GM23338 (cell line): ENCODE measurements at regions not wholly inside any gene's neighbourhood (a gene's known extent, or its start where the extent isn't known, plus 50 kb on each side); places are given as distances from the start of the nearest gene placed in this dataset.

Experiments used
- ATAC-seq: fragments of 200-7000 bp; cut with Tn5 transposase; 3 replicates; pipeline ENCODE4 v1.9.1; 2020
- DNase-seq: peaks from one replicate; pipeline ENCODE4 v3.0.0-alpha.2; 2015; ENCODE audit warnings: low spot score
- H2AFZ ChIP-seq: fragments of 200-600 bp; sonication (generic); 2 replicates; pipeline ENCODE4 v1.8.0; 2016; ENCODE audit warnings: antibody characterized with exemption, mild to moderate bottlenecking, moderate library complexity
- H3F3A ChIP-seq: fragments of 200-600 bp; sonication (generic); replicated peaks from 2 replicates; pipeline ENCODE4 v1.8.0; 2017; ENCODE audit warnings: antibody characterized with exemption, mixed run types, low read depth
- H3K27ac ChIP-seq: fragments of 200-600 bp; sonication (generic); 2 replicates; pipeline ENCODE4 v1.6.1; 2016; ENCODE audit warnings: low read depth
- H3K27me3 ChIP-seq: fragments of 200-600 bp; sonication (generic); 2 replicates; pipeline ENCODE4 v1.8.0; 2016; ENCODE audit warnings: mild to moderate bottlenecking, mixed run types, moderate library complexity; ENCODE audit not compliant: insufficient read depth
- H3K36me3 ChIP-seq: fragments of 200-600 bp; sonication (generic); 2 replicates; pipeline ENCODE4 v1.8.0; 2016; ENCODE audit warnings: mild to moderate bottlenecking; ENCODE audit not compliant: insufficient read depth
- H3K4me1 ChIP-seq: fragments of 200-600 bp; sonication (generic); 2 replicates; pipeline ENCODE4 v1.8.0; 2016; ENCODE audit warnings: mild to moderate bottlenecking, moderate library complexity; ENCODE audit not compliant: insufficient read depth
- H3K4me2 ChIP-seq: fragments of 200-600 bp; sonication (generic); 2 replicates; pipeline ENCODE4 v1.7.1; 2017; ENCODE audit warnings: mixed run types
- H3K4me3 ChIP-seq: fragments of 200-600 bp; sonication (generic); 2 replicates; pipeline ENCODE4 v1.6.1; 2016; ENCODE audit warnings: mixed run types
- H3K79me2 ChIP-seq: fragments of 200-600 bp; sonication (generic); replicated peaks from 2 replicates; pipeline ENCODE4 v1.8.0; 2017; ENCODE audit warnings: mild to moderate bottlenecking; ENCODE audit not compliant: insufficient read depth
- H3K9me2 ChIP-seq: fragments of 200-600 bp; sonication (generic); 2 replicates; pipeline ENCODE4 v1.8.0; 2017; ENCODE audit not compliant: insufficient read depth
- H4K20me1 ChIP-seq: fragments of 200-600 bp; sonication (generic); replicated peaks from 2 replicates; pipeline ENCODE4 v1.8.0; 2017; ENCODE audit warnings: mild to moderate bottlenecking; ENCODE audit not compliant: insufficient read depth
- H3K27ac Mint-ChIP-seq: 2 replicates; pipeline ENCODE4 v1.8.0; 2020; ENCODE audit warnings: inconsistent platforms, mild to moderate bottlenecking, moderate library complexity, mixed read lengths
- H3K27me3 Mint-ChIP-seq: 3 replicates; pipeline ENCODE4 v1.8.0; 2022; ENCODE audit warnings: low read depth, mild to moderate bottlenecking, moderate library complexity, mixed read lengths, inconsistent platforms; ENCODE audit not compliant: insufficient read depth, poor library complexity
- H3K36me3 Mint-ChIP-seq: 3 replicates; pipeline ENCODE4 v1.8.0; 2021; ENCODE audit warnings: low read depth, mild to moderate bottlenecking, inconsistent platforms, moderate library complexity, mixed read lengths
- H3K4me1 Mint-ChIP-seq: 3 replicates; pipeline ENCODE4 v1.8.0; 2020; ENCODE audit warnings: mild to moderate bottlenecking, inconsistent platforms, mixed read lengths
- H3K4me3 Mint-ChIP-seq: 3 replicates; pipeline ENCODE4 v1.8.0; 2021; ENCODE audit warnings: moderate library complexity, mild to moderate bottlenecking, inconsistent platforms, mixed read lengths
- H3K9me3 Mint-ChIP-seq: 3 replicates; pipeline ENCODE4 v1.8.0; 2020; ENCODE audit warnings: moderate library complexity, mild to moderate bottlenecking, inconsistent platforms, mixed read lengths
- CREB1 ChIP-seq: fragments of 250-450 bp; sonication (Bioruptor Pico); IDR thresholded peaks from 2 replicates; pipeline ENCODE4 v1.5.0; 2020; ENCODE audit warnings: low read depth, mild to moderate bottlenecking, moderate library complexity
- CTCF ChIP-seq, 2 experiments: fragments of 200-600 bp in 1 of 2; sonication (generic) in 1 of 2; conservative IDR thresholded peaks; 2 replicates each; pipeline versions ENCODE4 v1.5.1 to v1.6.1; 2016 to 2017; ENCODE audit warnings: antibody characterized with exemption in 2 of 2, low read depth in 2 of 2, mild to moderate bottlenecking in 2 of 2, moderate library complexity in 1 of 2
- ETS1 ChIP-seq: IDR thresholded peaks from 2 replicates; pipeline ENCODE4 v1.6.1; 2016; ENCODE audit warnings: antibody characterized with exemption
- EZH2phosphoT487 ChIP-seq: fragments of 200-600 bp; sonication (generic); IDR thresholded peaks from one replicate; pipeline ENCODE4 v1.8.1; 2018; ENCODE audit warnings: antibody characterized with exemption; ENCODE audit not compliant: unreplicated experiment
- NANOG ChIP-seq: IDR thresholded peaks from 2 replicates; pipeline ENCODE4 v1.6.1; 2016; ENCODE audit warnings: antibody characterized with exemption, borderline replicate concordance
- POLR2AphosphoS5 ChIP-seq: IDR thresholded peaks from 2 replicates; pipeline ENCODE4 v1.6.1; 2016; ENCODE audit warnings: antibody characterized with exemption, low read depth
- REST ChIP-seq: IDR thresholded peaks from one replicate; pipeline ENCODE4 v1.6.1; 2018; ENCODE audit warnings: antibody characterized with exemption; ENCODE audit not compliant: unreplicated experiment
- STAT1 ChIP-seq: IDR thresholded peaks from one replicate; pipeline ENCODE4 v1.6.1; 2016; ENCODE audit warnings: antibody characterized with exemption; ENCODE audit not compliant: unreplicated experiment
- ZNF114 ChIP-seq: fragments of 250-450 bp; sonication (Bioruptor Pico); IDR thresholded peaks from 2 replicates; pipeline ENCODE4 v1.5.0; 2020; ENCODE audit warnings: mild to moderate bottlenecking, moderate library complexity

GRCh38 chr10:14456218-14456869 lies 125.6 kb upstream of the FRMD4A start (continued):
- TF ChIP-seq CTCF (conservative IDR thresholded peaks at IDR 0.05; ENCODE audit: low read depth in 2 of 2), result no peak

GRCh38 chr10:14454629-14455028 lies 123.9 kb upstream of the FRMD4A start:
- Mint-ChIP-seq H3K9me3 (peaks cover 19% of the 10 kb centered on the region), H3K27ac (no peak overlapping the region), H3K27me3 (peaks cover 5% of the 10 kb centered on the region), H3K4me3 (no peak overlapping the region), H3K36me3 (peaks cover 7% of the 10 kb centered on the region; the same call in 2 of the 3 replicates), H3K4me1 (no peaks in the 10 kb centered on the region; the same call in 2 of the 3 replicates)
- Histone ChIP-seq H3K27me3 (no peaks in the 10 kb centered on the region), H3F3A (peaks cover under 1% of the 10 kb centered on the region; the same call in 1 of the 2 replicates), H3K4me3 (no peak overlapping the region), H3K4me2 (no peak overlapping the region), H3K79me2 (no peaks in the 10 kb centered on the region), H2AFZ (no peak overlapping the region), H3K27ac (no peak overlapping the region), H4K20me1 (no peaks in the 10 kb centered on the region), H3K36me3 (no peaks in the 10 kb centered on the region), H3K9me2 (0 out of 2 replicates have a peak, but pooled peaks cover 3% of the 10 kb centered on the region), H3K4me1 (no peaks in the 10 kb centered on the region)
- DNase-seq (peak; percentile 30), ATAC-seq (peak; percentile 75)
- TF ChIP-seq ETS1 (no peak), STAT1 (no peak), EZH2phosphoT487 (no peak), POLR2AphosphoS5 (no peak), NANOG (no peak), CTCF (conservative IDR thresholded peaks at IDR 0.05; ENCODE audit: low read depth in 2 of 2) (no peak), CREB1 (CRISPR knock-in tag) (no peak), ZNF114 (CRISPR knock-in tag) (no peak), REST (no peak)
